ENCODE measurements at regions not wholly inside any gene's neighbourhood (a gene's known extent, or its start where the extent isn't known, plus 50 kb on each side); places are given as distances from the start of the nearest gene placed in this dataset.

DNA sequence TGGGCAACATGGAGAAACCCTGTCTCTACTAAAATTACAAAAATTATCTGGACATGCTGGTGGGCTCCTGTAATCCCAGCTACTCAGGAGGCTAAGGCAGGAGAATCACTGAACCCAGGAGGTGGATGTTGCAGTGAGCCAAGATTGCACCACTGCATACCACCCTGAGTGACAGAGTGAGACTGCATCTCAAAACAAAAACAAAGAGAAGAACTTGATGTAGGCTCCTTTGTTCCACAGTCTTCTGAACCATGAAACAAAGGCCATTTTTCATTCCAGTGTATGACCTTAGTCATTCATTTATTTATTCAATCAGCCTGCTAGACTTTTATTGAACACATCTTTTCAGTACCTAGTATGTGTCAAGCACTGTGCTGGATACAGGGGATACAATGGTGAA lies 369.6 kb downstream of the FAT3 start:
- H3K27ac ChIP-seq: no peak overlapping the region

DNA sequence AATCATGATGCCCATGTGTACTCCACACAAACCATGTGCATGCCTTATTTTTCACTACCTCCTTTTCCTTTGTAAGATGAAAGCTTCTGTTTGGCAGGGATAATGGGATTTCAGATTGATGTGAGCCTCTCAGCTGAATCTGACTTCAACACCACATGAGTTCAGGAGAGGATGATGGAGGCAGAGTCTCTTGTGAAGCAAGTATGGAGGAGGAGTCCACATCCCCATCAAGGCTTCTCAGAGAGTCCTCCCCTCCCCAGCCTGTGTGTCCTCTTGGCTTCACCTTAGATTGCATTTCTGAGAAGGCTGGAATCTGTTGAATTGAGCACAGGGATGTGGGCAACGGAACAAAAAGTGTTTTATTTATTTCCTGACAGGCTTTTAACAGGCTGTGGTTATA lies 370.4 kb downstream of the FAT3 start:
- H3K36me3 ChIP-seq (replicated peaks in 1 of 2; ENCODE audit: insufficient read depth in 1 of 2, low read depth in 2 of 2): no peaks in the 10 kb centered on the region
- no peaks in the 10 kb centered on the region for H3K9me3 ChIP-seq
- no peaks in the 10 kb centered on the region for H3K4me1 ChIP-seq
- DNase-seq (no peak), ATAC-seq (no peak)
- no peaks in the 10 kb centered on the region for H3K27me3 ChIP-seq
- TF ChIP-seq POLR2A (IDR thresholded peaks at IDR 0.05): no peak
- TF ChIP-seq, protein P1, sequence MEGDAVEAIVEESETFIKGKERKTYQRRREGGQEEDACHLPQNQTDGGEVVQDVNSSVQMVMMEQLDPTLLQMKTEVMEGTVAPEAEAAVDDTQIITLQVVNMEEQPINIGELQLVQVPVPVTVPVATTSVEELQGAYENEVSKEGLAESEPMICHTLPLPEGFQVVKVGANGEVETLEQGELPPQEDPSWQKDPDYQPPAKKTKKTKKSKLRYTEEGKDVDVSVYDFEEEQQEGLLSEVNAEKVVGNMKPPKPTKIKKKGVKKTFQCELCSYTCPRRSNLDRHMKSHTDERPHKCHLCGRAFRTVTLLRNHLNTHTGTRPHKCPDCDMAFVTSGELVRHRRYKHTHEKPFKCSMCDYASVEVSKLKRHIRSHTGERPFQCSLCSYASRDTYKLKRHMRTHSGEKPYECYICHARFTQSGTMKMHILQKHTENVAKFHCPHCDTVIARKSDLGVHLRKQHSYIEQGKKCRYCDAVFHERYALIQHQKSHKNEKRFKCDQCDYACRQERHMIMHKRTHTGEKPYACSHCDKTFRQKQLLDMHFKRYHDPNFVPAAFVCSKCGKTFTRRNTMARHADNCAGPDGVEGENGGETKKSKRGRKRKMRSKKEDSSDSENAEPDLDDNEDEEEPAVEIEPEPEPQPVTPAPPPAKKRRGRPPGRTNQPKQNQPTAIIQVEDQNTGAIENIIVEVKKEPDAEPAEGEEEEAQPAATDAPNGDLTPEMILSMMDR (IDR thresholded peaks at IDR 0.05): no peak
- WGBS, 2 donors: 37 to 63% methylated on average over 1 of the region's 1 CpG
- no peak overlapping the region for H3K4me3 ChIP-seq
- intact Hi-C loops (cut with DNase I): no loop called here
- H3K27ac ChIP-seq: no peak overlapping the region

More for the DNA sequence above, 369.6 kb downstream of the FAT3 start:
- intact Hi-C loops (cut with DNase I): no loop called here
- no peak overlapping the region for H3K4me3 ChIP-seq
- no peaks in the 10 kb centered on the region for H3K27me3 ChIP-seq
- TF ChIP-seq, protein P1 (IDR thresholded peaks at IDR 0.05): no peak
- TF ChIP-seq POLR2A (IDR thresholded peaks at IDR 0.05): no peak
- H3K36me3 ChIP-seq (replicated peaks in 1 of 2; ENCODE audit: insufficient read depth in 1 of 2, low read depth in 2 of 2): no peaks in the 10 kb centered on the region
- no peaks in the 10 kb centered on the region for H3K4me1 ChIP-seq
- no peak for ATAC-seq
- DNase-seq: no peak
- H3K9me3 ChIP-seq: no peaks in the 10 kb centered on the region

DNA sequence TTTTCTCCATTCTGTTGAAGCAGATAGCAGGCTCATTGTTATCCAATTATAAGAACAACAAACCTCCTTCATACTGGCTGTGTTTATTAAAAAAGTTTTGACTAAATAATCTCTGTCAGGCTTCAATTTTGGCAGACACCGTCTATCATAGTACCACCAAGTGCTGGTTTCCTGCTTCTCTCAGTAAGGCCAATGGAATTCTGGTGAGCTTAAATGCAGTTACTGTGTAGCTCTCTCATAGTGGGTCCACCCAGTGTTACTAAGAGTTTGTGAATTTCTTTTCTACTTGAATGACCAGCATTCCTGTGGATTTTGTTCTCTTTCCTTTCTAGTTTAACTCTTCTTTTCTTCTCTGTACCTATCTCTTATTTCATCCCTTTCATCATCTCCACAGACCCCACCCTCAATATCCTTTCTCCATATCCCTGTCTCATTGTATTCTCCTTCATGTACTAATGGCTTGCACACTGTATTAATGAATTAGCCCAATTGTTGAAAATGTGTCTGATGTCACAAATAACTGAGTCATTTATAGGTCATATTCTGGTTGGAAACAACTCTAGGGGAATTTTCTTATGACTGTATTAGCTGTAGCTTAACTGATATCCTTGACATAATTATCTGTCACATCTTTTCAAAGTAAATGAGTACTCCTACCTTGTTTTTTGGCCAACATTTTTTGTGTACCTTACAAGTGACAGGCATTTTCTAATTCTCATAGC lies 372.1 kb downstream of the FAT3 start:
- Histone ChIP-seq H3K4me1 (no peaks in the 10 kb centered on the region), H3K4me3 (no peak overlapping the region), H3K27me3 (no peaks in the 10 kb centered on the region), H3K27ac (no peak overlapping the region), H3K9me3 (no peaks in the 10 kb centered on the region), H3K36me3 (replicated peaks in 1 of 2; ENCODE audit: insufficient read depth in 1 of 2, low read depth in 2 of 2) (no peaks in the 10 kb centered on the region)
- intact Hi-C loops (cut with DNase I): no loop called here
- DNase-seq: no peak
- ATAC-seq: no peak
- 55 to 61% methylated on average over 1 of the region's 1 CpG for WGBS, 2 donors
- TF ChIP-seq, protein P1 (IDR thresholded peaks at IDR 0.05): no peak
- TF ChIP-seq POLR2A (IDR thresholded peaks at IDR 0.05): no peak

DNA sequence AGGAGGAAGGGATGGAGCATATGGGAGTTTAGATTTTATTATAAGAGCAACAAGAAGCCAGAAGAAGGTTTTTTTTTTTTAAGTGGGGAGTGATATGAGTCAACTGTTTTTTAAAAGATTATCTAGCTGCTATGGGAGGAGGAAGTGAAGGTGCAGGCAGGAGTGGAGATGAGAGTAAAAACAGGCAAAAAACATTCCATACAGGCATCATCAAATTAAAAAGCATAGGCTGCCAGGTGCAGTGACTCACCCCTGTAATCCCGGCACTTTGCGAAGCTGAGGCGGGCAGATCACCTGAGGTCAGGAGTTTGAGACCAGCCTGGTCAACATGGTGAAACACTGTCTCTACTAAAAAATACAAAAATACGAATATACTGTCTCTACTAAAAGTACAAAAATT lies 368.4 kb upstream of the MTNR1B start:
- 79 to 83% methylated on average over 4 of the region's 4 CpGs for WGBS, 2 donors
- Histone ChIP-seq H3K36me3 (replicated peaks in 1 of 2; ENCODE audit: insufficient read depth in 1 of 2, low read depth in 2 of 2) (no peaks in the 10 kb centered on the region), H3K27ac (no peak overlapping the region), H3K4me1 (no peaks in the 10 kb centered on the region), H3K9me3 (no peaks in the 10 kb centered on the region), H3K27me3 (no peaks in the 10 kb centered on the region), H3K4me3 (no peak overlapping the region)
- ATAC-seq: no peak
- no peak for TF ChIP-seq POLR2A (IDR thresholded peaks at IDR 0.05)
- TF ChIP-seq, protein P1 (IDR thresholded peaks at IDR 0.05): no peak
- intact Hi-C loops (cut with DNase I): no loop called here
- no peak for DNase-seq

DNA sequence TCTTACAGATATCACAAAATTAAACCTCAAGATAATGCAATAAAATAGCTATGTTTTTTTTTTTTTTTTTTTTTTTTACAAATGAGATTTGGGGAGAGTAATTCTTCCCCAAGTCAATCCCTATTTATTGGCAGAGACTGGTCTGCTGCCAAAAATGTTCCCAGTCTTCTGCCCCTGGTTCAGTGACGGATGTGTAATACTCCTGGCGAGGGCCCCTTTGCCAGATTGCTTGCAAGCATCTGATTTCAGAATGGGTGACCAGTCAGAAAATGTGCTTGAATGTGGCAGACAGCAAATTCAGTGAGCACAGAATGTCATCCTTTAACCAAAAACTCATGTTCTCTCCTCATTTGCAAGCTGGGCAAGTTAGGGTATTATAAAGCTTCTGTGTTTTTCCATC lies 363.8 kb upstream of the MTNR1B start:
- Histone ChIP-seq H3K36me3 (replicated peaks in 1 of 2; ENCODE audit: insufficient read depth in 1 of 2, low read depth in 2 of 2) (no peaks in the 10 kb centered on the region), H3K9me3 (no peaks in the 10 kb centered on the region), H3K4me1 (no peaks in the 10 kb centered on the region), H3K27me3 (no peaks in the 10 kb centered on the region), H3K27ac (no peak overlapping the region), H3K4me3 (no peak overlapping the region)
- DNase-seq: no peak
- ATAC-seq: no peak
- intact Hi-C loops (cut with DNase I): no loop called here
- WGBS, 2 donors: 72 to 91% methylated on average over 2 of the region's 2 CpGs
- TF ChIP-seq, protein P1 (IDR thresholded peaks at IDR 0.05): no peak
- TF ChIP-seq POLR2A (IDR thresholded peaks at IDR 0.05): no peak

Data from body of pancreas (tissue), 4 donors.